Retinal pigment epithelial cell (primary cell): ENCODE measurements at regions not wholly inside any gene's neighbourhood (a gene's known extent, or its start where the extent isn't known, plus 50 kb on each side); places are given as distances from the start of the nearest gene placed in this dataset.

Experiments used
- DNase-seq: peaks from one replicate; pipeline ENCODE4 v3.0.0-alpha.2; 2010; ENCODE audit warnings: low read depth
- H3K4me3 ChIP-seq: 2 replicates; pipeline ENCODE4 v1.5.1; 2011; ENCODE audit warnings: mild to moderate bottlenecking, low read length, control low read depth, moderate library complexity
- TF ChIP-seq, protein P1 (sequence below): conservative IDR thresholded peaks from 2 replicates; pipeline ENCODE4 v1.5.1; 2011; ENCODE audit warnings: low read depth, low read length, control low read depth, inconsistent platforms

DNA sequence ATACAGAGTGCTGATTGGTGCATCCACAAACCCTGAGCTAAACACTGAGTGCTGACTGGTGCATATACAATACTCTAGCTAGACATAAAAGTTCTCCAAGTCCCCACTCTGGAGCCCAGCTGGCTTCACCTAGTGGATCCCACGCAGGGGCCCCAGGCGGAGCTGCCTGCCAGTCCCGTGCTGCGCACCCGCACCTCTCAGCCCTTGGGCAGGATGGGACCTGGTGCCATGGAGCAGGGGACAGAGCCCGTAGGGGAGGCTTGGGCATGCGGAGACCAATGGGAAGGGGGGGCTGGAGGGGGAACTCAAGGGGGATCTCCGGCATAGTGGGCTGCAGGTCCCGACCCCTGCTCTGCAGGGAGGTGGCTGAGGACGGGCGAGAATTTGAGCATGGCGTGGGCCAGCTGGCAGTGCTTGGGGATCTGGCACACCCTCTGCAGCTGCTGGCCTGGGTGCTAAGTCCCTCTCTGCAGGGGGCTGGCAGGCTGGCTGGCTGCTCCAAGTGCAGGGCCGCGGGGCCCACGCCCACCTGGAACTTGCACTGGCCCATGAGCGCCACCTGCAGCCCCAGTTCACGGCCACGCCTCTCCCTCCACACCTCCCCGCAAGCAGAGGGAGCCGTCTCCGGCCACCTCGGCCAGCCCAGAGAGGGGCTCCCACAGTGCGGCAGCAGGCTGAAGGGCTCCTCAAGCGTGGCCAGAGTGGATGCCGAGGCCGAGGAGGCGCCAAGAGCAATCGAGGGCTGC lies 104.9 kb downstream of the NTMT2 start:
- TF ChIP-seq, protein P1, sequence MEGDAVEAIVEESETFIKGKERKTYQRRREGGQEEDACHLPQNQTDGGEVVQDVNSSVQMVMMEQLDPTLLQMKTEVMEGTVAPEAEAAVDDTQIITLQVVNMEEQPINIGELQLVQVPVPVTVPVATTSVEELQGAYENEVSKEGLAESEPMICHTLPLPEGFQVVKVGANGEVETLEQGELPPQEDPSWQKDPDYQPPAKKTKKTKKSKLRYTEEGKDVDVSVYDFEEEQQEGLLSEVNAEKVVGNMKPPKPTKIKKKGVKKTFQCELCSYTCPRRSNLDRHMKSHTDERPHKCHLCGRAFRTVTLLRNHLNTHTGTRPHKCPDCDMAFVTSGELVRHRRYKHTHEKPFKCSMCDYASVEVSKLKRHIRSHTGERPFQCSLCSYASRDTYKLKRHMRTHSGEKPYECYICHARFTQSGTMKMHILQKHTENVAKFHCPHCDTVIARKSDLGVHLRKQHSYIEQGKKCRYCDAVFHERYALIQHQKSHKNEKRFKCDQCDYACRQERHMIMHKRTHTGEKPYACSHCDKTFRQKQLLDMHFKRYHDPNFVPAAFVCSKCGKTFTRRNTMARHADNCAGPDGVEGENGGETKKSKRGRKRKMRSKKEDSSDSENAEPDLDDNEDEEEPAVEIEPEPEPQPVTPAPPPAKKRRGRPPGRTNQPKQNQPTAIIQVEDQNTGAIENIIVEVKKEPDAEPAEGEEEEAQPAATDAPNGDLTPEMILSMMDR, result no peak
- no peak for DNase-seq

GRCh38 chr1:170252851-170253579 lies 107.3 kb downstream of the NTMT2 start:
- DNase-seq, result no peak
- TF ChIP-seq, protein P1, result no peak

More for the DNA sequence above, 104.9 kb downstream of the NTMT2 start:
- H3K4me3 ChIP-seq, result no peak overlapping the region

DNA sequence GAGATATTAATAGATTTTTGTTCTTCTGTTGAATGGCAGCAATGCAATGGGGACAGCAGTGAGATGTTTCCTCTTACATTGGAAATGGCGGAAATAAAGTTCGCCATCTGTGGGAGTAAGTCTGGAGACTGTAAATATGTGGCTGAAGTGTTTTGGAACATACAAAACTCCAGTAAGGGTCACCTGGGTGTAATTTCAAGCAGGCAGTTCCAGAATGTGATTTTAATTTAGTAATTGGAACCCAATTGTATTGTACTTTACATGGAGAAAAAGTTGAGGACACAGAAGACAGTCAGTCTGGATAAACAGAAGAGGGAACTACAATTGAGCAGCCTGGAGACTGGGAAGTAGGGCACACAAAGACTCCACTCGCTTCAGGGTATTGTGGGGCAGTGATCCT lies 108.6 kb downstream of the NTMT2 start:
- TF ChIP-seq, protein P1, result no peak

More at GRCh38 chr1:170252851-170253579, 107.3 kb downstream of the NTMT2 start:
- no peak overlapping the region for H3K4me3 ChIP-seq

DNA sequence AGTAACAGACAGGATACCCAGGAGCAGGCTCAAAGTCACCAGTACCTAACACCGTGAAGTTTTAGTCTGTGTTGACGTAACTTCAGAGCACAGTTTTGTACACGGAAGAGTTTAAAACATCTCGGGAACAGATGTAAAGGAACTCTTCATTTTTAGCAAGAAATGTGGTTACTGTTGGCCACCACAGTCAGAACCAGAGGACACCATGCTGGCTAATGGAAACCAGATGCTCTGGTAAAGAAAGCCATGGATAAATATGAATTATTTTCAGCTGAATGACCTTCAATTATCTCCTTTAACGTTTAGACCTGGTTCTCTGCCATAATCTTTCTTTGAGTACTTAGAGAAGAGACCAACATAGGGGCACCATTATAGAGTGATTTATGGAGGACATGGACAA lies 115.9 kb downstream of the NTMT2 start:
- no peak for DNase-seq
- TF ChIP-seq, protein P1, result no peak
- H3K4me3 ChIP-seq, result no peak overlapping the region

More for the DNA sequence above, 108.6 kb downstream of the NTMT2 start:
- H3K4me3 ChIP-seq, result no peak overlapping the region
- no peak for DNase-seq

DNA sequence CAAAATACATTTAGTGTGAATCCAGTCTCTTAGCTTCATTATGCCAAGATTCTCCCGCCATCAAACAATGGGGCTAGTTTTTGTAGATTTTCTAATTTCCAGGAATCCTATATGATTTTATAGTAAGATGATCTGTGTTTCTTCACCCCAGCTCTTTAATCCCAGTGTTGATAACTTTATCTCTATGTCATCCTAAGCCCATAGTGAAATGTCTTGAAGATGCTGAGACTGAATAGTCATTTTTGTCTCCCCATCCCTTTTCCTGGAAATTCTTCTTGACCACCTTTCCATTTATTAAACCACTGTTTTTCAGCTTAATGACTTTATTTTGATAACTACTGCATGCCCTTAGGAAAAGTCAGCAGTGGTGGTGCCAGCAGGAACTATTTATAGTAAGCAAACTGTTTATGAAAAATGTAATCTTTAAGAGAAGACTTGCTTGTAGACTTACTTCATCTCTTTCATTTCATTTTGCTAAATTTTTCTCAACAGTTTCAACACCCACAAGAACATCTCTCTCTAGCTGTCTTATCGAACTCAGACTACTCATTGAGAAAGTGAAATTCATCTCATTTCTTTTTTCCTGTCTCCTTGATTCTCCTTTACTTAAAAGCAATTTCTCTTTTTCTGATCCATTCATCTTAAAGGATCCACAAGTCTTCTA lies 116.6 kb downstream of the NTMT2 start:
- H3K4me3 ChIP-seq, result no peak overlapping the region
- TF ChIP-seq, protein P1, result no peak
- no peak for DNase-seq

- H3K4me3 ChIP-seq, result no peak overlapping the region
- TF ChIP-seq, protein P1, result no peak
- no peak for DNase-seq
Measured at GRCh38 chr1:170265234-170265633, 119.5 kb downstream of the NTMT2 start.
